Mesodermal cell (in vitro differentiated cells): ENCODE measurements at regions not wholly inside any gene's neighbourhood (a gene's known extent, or its start where the extent isn't known, plus 50 kb on each side); places are given as distances from the start of the nearest gene placed in this dataset.

Experiments
- H3K27ac ChIP-seq: 2 replicates; pipeline ENCODE4 v1.7.0; 2013; ENCODE audit warnings: mild to moderate bottlenecking, low read depth, low read length, moderate library complexity; ENCODE audit not compliant: severe bottlenecking
- H3K36me3 ChIP-seq: 2 replicates; pipeline ENCODE4 v1.7.1; 2013; ENCODE audit warnings: mild to moderate bottlenecking, low read length, moderate library complexity; ENCODE audit not compliant: control insufficient read depth, insufficient read depth
- H3K4me1 ChIP-seq: one replicate; pipeline ENCODE4 v1.7.1; 2013; ENCODE audit warnings: mild to moderate bottlenecking, low read length; ENCODE audit not compliant: insufficient read depth, control insufficient read depth, poor library complexity, severe bottlenecking
- H3K4me3 ChIP-seq: 2 replicates; pipeline ENCODE4 v1.7.0; 2013; ENCODE audit warnings: low read length, control low read depth, mild to moderate bottlenecking; ENCODE audit not compliant: insufficient read depth, poor library complexity, severe bottlenecking; ENCODE audit errors: extremely low read depth
- H3K9me3 ChIP-seq: 2 replicates; pipeline ENCODE4 v1.7.1; 2013; ENCODE audit warnings: mild to moderate bottlenecking, low read length, moderate library complexity; ENCODE audit not compliant: control insufficient read depth
- WGBS, 2 experiments: methylation state at CpG; one replicate each; pipeline ENCODE4 v1.1.5; 2013; ENCODE audit warnings: missing lambda C conversion rate in 2 of 2; ENCODE audit not compliant: insufficient coverage in 2 of 2; 5-methylcytosine and 5-hydroxymethylcytosine counted together

- no peak overlapping the region for H3K4me3 ChIP-seq
- H3K36me3 ChIP-seq, result no peaks in the 10 kb centered on the region
- H3K4me1 ChIP-seq, result no peaks in the 10 kb centered on the region
- H3K27ac ChIP-seq, result no peak overlapping the region
- no peaks in the 10 kb centered on the region for H3K9me3 ChIP-seq
- WGBS, 2 experiments, result no CpG with 5 or more reads among the region's 3 CpGs
Observed at GRCh38 chr11:23502389-23502788, 642.1 kb upstream of the CCDC179 start.

GRCh38 chr11:23502826-23503225, 642.6 kb upstream of the CCDC179 start:
- Histone ChIP-seq H3K27ac (no peak overlapping the region), H3K36me3 (no peaks in the 10 kb centered on the region), H3K9me3 (no peaks in the 10 kb centered on the region), H3K4me3 (no peak overlapping the region), H3K4me1 (no peaks in the 10 kb centered on the region)
- no CpG with 5 or more reads among the region's 1 CpG for WGBS, 2 experiments

- Histone ChIP-seq H3K4me1 (no peaks in the 10 kb centered on the region), H3K4me3 (no peak overlapping the region), H3K36me3 (no peaks in the 10 kb centered on the region), H3K27ac (no peak overlapping the region), H3K9me3 (no peaks in the 10 kb centered on the region)
Observed at GRCh38 chr11:23509023-23509422, 648.7 kb upstream of the CCDC179 start.

GRCh38 chr11:23509821-23510220, 649.5 kb upstream of the CCDC179 start:
- Histone ChIP-seq H3K4me1 (no peaks in the 10 kb centered on the region), H3K36me3 (no peaks in the 10 kb centered on the region), H3K9me3 (no peaks in the 10 kb centered on the region), H3K4me3 (no peak overlapping the region), H3K27ac (no peak overlapping the region)
- no CpG with 5 or more reads among the region's 2 CpGs for WGBS, 2 experiments

- WGBS, 2 experiments, result 50 to 57% methylated on average over 1 of the region's 2 CpGs
- no peaks in the 10 kb centered on the region for H3K4me1 ChIP-seq
- no peaks in the 10 kb centered on the region for H3K36me3 ChIP-seq
- no peaks in the 10 kb centered on the region for H3K9me3 ChIP-seq
- no peak overlapping the region for H3K4me3 ChIP-seq
- no peak overlapping the region for H3K27ac ChIP-seq
Observed at GRCh38 chr11:23519194-23519593, 658.9 kb upstream of the CCDC179 start.

GRCh38 chr11:23520226-23520960, 660.1 kb upstream of the CCDC179 start:
- Histone ChIP-seq H3K4me1 (no peaks in the 10 kb centered on the region), H3K9me3 (no peaks in the 10 kb centered on the region), H3K4me3 (no peak overlapping the region), H3K27ac (no peak overlapping the region), H3K36me3 (no peaks in the 10 kb centered on the region)
- 89 to 93% methylated on average over 9 to 10 of the region's 11 CpGs for WGBS, 2 experiments

- H3K27ac ChIP-seq, result no peak overlapping the region
- H3K4me3 ChIP-seq, result no peak overlapping the region
- 100% methylated on average over 2 to 3 of the region's 4 CpGs for WGBS, 2 experiments
- no peaks in the 10 kb centered on the region for H3K36me3 ChIP-seq
- H3K4me1 ChIP-seq, result no peaks in the 10 kb centered on the region
- peaks cover 6% of the 10 kb centered on the region for H3K9me3 ChIP-seq
Observed at GRCh38 chr11:23536907-23537306, 676.6 kb upstream of the CCDC179 start.

- 100% methylated on average over 3 of the region's 5 CpGs; no CpG with 5 or more reads in 1 of the 2 experiments for WGBS, 2 experiments
- H3K9me3 ChIP-seq, result peaks cover 6% of the 10 kb centered on the region
- H3K27ac ChIP-seq, result no peak overlapping the region
- no peaks in the 10 kb centered on the region for H3K4me1 ChIP-seq
- no peak overlapping the region for H3K4me3 ChIP-seq
- H3K36me3 ChIP-seq, result no peaks in the 10 kb centered on the region
Observed at GRCh38 chr11:23539556-23539955, 679.3 kb upstream of the CCDC179 start.

GRCh38 chr11:23540101-23540561, 679.9 kb upstream of the CCDC179 start:
- WGBS, 2 experiments, result 22 to 44% methylated on average over 4 to 5 of the region's 8 CpGs
- Histone ChIP-seq H3K27ac (no peak overlapping the region), H3K4me1 (no peaks in the 10 kb centered on the region), H3K9me3 (peaks cover 6% of the 10 kb centered on the region), H3K4me3 (no peak overlapping the region), H3K36me3 (no peaks in the 10 kb centered on the region)

GRCh38 chr11:23542189-23542588, 681.9 kb upstream of the CCDC179 start:
- Histone ChIP-seq H3K27ac (no peak overlapping the region), H3K4me3 (no peak overlapping the region), H3K9me3 (peaks cover 2% of the 10 kb centered on the region), H3K4me1 (no peaks in the 10 kb centered on the region), H3K36me3 (no peaks in the 10 kb centered on the region)
- no CpG with 5 or more reads among the region's 1 CpG for WGBS, 2 experiments

GRCh38 chr11:23542816-23543215, 682.5 kb upstream of the CCDC179 start:
- no peak overlapping the region for H3K27ac ChIP-seq
- H3K4me3 ChIP-seq, result no peak overlapping the region
- no peaks in the 10 kb centered on the region for H3K9me3 ChIP-seq
- no peaks in the 10 kb centered on the region for H3K4me1 ChIP-seq
- no CpG with 5 or more reads among the region's 3 CpGs for WGBS, 2 experiments
- no peaks in the 10 kb centered on the region for H3K36me3 ChIP-seq
